ENCODE measurements at regions not wholly inside any gene's neighbourhood (a gene's known extent, or its start where the extent isn't known, plus 50 kb on each side); places are given as distances from the start of the nearest gene placed in this dataset.

- no peak for TF ChIP-seq CTCF (IDR thresholded peaks at IDR 0.05)
- no peak for TF ChIP-seq EP300 (IDR thresholded peaks at IDR 0.05)
- no peak for TF ChIP-seq POLR2A (IDR thresholded peaks at IDR 0.05; ENCODE audit: low read depth)
- TF ChIP-seq POLR2AphosphoS5 (IDR thresholded peaks at IDR 0.05), result no peak
Measured at GRCh38 chr6:150490586-150490985, 109.1 kb upstream of the PLEKHG1 start.

All from esophagus muscularis mucosa (tissue), 4 donors.